ENCODE measurements at regions not wholly inside any gene's neighbourhood (a gene's known extent, or its start where the extent isn't known, plus 50 kb on each side); places are given as distances from the start of the nearest gene placed in this dataset.

DNA sequence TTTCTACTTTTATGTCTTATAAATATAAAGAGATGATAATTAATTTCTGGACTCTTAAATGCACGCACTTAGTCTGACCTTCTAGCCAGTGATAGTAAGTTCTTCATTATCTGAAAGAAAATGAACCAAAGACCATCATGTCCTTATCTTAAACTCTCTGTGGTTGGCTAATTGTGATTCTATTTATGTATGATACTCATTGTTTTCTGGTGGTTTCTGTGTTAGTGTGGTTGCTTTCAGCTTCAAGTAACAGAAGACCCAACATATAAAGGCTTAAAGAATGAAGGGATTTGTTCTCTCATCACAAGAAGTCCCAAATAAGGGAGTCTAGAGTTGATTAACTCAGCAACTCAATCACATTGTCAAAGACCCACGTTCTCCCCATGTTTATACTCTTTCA lies 225.2 kb upstream of the TANK start:
- WGBS, 2 donors: 75 to 76% methylated on average over 2 of the region's 2 CpGs
- no peak overlapping the region for H3K4me3 ChIP-seq (ENCODE audit: low read depth in 1 of 2, low read length in 2 of 2)
- H3K27ac ChIP-seq (ENCODE audit: low read depth in 2 of 2, low read length in 1 of 2): no peak overlapping the region
- no peaks in the 10 kb centered on the region for H3K9me3 ChIP-seq (ENCODE audit: control insufficient read depth in 2 of 2, insufficient read depth in 1 of 2, low read depth in 1 of 2, low read length in 1 of 2)
- H3K4me1 ChIP-seq (ENCODE audit: control insufficient read depth in 2 of 2, insufficient read depth in 2 of 2, low read length in 1 of 2): no peaks in the 10 kb centered on the region
- H3K36me3 ChIP-seq (ENCODE audit: control insufficient read depth in 2 of 2, insufficient read depth in 2 of 2, low read length in 1 of 2): no peaks in the 10 kb centered on the region
- no peaks in the 10 kb centered on the region for H3K27me3 ChIP-seq (ENCODE audit: control insufficient read depth in 1 of 2, insufficient read depth in 2 of 2, low read length in 2 of 2)

DNA sequence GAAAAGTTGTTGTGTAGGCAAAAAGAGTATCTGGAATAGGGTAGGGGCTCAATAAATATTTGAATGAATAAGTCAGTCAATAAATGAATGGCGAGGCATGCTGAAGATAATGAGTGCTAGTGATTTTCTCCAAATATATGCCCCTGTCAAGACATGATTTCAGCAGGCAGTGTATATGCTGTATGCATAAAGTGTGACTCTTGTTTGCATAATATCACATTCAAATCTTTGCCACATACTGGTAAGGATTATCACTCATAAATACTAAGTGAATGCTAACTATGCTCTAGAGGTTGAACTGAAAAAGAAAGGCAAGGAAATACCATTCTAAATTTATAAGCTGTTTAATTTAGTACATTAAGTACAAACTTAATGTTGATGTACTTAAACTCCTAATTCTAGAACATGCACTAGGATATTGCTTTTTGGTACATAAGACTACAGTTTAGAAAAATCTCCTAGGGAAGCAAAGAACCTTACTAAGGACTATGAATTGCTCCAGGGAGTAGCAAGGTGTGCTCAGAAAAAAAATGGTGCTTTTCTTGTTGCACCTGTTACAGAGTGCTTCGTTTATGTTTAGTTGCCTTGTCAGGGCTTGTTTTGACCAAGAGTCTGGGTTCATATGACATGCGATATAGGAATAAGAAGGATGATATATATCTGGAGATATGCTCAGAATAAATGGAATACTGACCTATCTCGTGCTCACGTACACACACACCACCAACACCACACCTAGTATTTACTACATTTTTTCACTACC lies 224.0 kb upstream of the TANK start:
- WGBS, 2 donors: 70 to 73% methylated on average over 5 of the region's 5 CpGs
- Histone ChIP-seq H3K4me3 (ENCODE audit: low read depth in 1 of 2, low read length in 2 of 2) (no peak overlapping the region), H3K4me1 (ENCODE audit: control insufficient read depth in 2 of 2, insufficient read depth in 2 of 2, low read length in 1 of 2) (no peaks in the 10 kb centered on the region), H3K9me3 (ENCODE audit: control insufficient read depth in 2 of 2, insufficient read depth in 1 of 2, low read depth in 1 of 2, low read length in 1 of 2) (no peaks in the 10 kb centered on the region), H3K27ac (ENCODE audit: low read depth in 2 of 2, low read length in 1 of 2) (peak overlapping the region in 1 of 2 donors; percentile 14), H3K27me3 (ENCODE audit: control insufficient read depth in 1 of 2, insufficient read depth in 2 of 2, low read length in 2 of 2) (no peaks in the 10 kb centered on the region), H3K36me3 (ENCODE audit: control insufficient read depth in 2 of 2, insufficient read depth in 2 of 2, low read length in 1 of 2) (no peaks in the 10 kb centered on the region)

DNA sequence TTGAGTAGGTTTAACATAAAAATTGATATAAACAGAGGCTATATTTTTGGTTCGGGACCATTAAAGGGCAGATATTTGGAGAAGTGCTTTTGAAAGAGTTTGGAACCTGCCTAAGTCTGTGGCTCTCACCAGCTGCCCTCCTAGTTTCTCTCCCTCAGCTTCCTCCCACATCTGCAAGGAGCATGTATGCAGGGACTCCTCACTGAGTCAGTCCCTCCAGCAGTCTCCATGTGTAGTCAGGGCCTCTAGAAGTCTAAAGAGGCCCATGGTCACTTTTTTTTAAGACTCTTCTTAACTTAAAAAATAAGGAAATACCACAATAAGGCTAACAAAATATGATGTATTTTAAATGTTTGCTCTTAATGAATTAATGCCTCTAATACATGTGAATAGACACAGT lies 220.0 kb upstream of the TANK start:
- Histone ChIP-seq H3K4me1 (ENCODE audit: control insufficient read depth in 2 of 2, insufficient read depth in 2 of 2, low read length in 1 of 2) (no peaks in the 10 kb centered on the region), H3K4me3 (ENCODE audit: low read depth in 1 of 2, low read length in 2 of 2) (no peak overlapping the region), H3K9me3 (ENCODE audit: control insufficient read depth in 2 of 2, insufficient read depth in 1 of 2, low read depth in 1 of 2, low read length in 1 of 2) (no peaks in the 10 kb centered on the region), H3K27me3 (ENCODE audit: control insufficient read depth in 1 of 2, insufficient read depth in 2 of 2, low read length in 2 of 2) (no peaks in the 10 kb centered on the region), H3K27ac (ENCODE audit: low read depth in 2 of 2, low read length in 1 of 2) (no peak overlapping the region), H3K36me3 (ENCODE audit: control insufficient read depth in 2 of 2, insufficient read depth in 2 of 2, low read length in 1 of 2) (no peaks in the 10 kb centered on the region)
- 86 to 96% methylated on average over 1 of the region's 1 CpG for WGBS, 2 donors

DNA sequence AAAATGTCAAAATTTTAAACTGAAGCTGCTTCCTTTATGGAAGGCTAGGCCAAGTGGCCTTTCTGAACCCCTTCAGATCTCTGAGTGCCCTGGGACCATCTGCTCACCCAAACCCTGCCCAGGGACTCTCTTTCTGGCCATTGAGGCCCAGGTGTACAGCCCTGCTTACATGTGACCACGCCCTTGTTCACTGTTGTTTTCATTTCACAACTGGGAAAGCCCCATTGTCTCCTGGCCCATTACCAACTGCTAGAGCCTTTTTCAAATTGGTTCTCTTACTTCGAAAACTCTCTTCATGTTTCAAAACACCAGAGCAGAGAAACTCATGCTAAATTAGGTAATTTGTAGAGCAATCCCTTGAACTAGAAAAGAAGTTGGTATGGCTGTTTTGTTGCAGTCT lies 219.5 kb upstream of the TANK start:
- WGBS, 2 donors: 29 to 34% methylated on average over 2 of the region's 2 CpGs
- no peaks in the 10 kb centered on the region for H3K36me3 ChIP-seq (ENCODE audit: control insufficient read depth in 2 of 2, insufficient read depth in 2 of 2, low read length in 1 of 2)
- H3K4me3 ChIP-seq (ENCODE audit: low read depth in 1 of 2, low read length in 2 of 2): no peak overlapping the region
- H3K9me3 ChIP-seq (ENCODE audit: control insufficient read depth in 2 of 2, insufficient read depth in 1 of 2, low read depth in 1 of 2, low read length in 1 of 2): no peaks in the 10 kb centered on the region
- H3K27ac ChIP-seq (ENCODE audit: low read depth in 2 of 2, low read length in 1 of 2): no peak overlapping the region
- H3K4me1 ChIP-seq (ENCODE audit: control insufficient read depth in 2 of 2, insufficient read depth in 2 of 2, low read length in 1 of 2): no peaks in the 10 kb centered on the region
- H3K27me3 ChIP-seq (ENCODE audit: control insufficient read depth in 1 of 2, insufficient read depth in 2 of 2, low read length in 2 of 2): no peaks in the 10 kb centered on the region

DNA sequence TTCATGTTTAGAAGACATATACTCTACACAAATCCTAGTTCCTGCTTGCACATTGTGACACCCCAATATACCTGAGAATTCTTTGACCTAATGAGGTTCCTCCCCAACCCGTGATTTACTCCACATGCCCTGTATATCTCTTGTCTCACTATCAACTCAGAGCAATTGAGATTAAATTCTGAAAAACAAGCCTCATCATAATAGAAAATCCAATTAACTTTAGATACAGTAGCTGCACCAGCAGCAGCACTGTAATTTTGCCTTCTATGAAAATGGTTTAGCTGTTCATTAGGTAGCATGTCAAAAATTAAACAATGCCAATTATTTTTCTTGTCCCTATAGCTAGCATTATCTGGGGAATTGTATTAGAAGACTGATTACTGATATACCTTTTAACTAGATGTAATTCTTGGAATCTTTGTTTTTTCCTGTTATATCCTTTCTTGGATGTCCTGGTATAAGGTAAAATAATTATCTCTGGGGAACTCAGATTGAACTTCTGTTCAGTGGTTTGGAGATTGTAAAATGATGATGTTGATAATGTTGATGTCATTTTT lies 218.9 kb upstream of the TANK start:
- Histone ChIP-seq H3K27me3 (ENCODE audit: control insufficient read depth in 1 of 2, insufficient read depth in 2 of 2, low read length in 2 of 2) (no peaks in the 10 kb centered on the region), H3K9me3 (ENCODE audit: control insufficient read depth in 2 of 2, insufficient read depth in 1 of 2, low read depth in 1 of 2, low read length in 1 of 2) (no peaks in the 10 kb centered on the region), H3K4me1 (ENCODE audit: control insufficient read depth in 2 of 2, insufficient read depth in 2 of 2, low read length in 1 of 2) (no peaks in the 10 kb centered on the region), H3K27ac (ENCODE audit: low read depth in 2 of 2, low read length in 1 of 2) (no peak overlapping the region), H3K36me3 (ENCODE audit: control insufficient read depth in 2 of 2, insufficient read depth in 2 of 2, low read length in 1 of 2) (no peaks in the 10 kb centered on the region), H3K4me3 (ENCODE audit: low read depth in 1 of 2, low read length in 2 of 2) (no peak overlapping the region)
- 55 to 59% methylated on average over 1 of the region's 1 CpG for WGBS, 2 donors

DNA sequence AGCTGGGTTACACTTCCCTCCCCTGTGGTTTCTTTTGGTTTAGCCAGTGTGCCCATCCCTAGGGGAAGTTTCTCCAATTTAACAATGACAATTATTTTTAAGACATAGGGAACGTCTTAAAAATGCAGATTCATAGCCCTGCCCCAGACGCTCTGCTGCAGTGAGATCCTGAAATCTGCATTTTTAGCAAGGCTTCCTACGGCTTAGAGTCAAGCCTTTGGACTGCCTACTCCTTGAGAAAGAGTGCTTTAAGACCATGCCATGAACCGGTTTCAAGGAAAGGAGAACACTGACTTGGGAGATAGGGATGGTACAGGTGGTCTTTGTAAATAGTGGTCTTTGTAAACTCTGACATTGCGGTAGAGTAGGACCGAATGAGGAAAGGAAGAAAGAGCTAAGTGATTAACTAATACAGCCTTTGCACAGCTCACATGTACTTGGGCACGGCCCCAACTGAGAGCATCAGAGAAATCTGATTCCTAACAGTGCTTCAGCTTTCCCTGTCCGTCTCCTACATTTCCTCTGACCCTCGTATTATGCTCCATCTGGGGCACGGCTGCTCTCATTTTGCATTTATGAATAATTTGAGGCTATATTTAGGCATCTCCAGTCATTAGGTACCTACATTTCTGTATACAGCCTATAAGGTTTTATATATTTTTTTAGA lies 217.6 kb upstream of the TANK start:
- Histone ChIP-seq H3K27ac (ENCODE audit: low read depth in 2 of 2, low read length in 1 of 2) (no peak overlapping the region), H3K36me3 (ENCODE audit: control insufficient read depth in 2 of 2, insufficient read depth in 2 of 2, low read length in 1 of 2) (no peaks in the 10 kb centered on the region), H3K9me3 (ENCODE audit: control insufficient read depth in 2 of 2, insufficient read depth in 1 of 2, low read depth in 1 of 2, low read length in 1 of 2) (no peaks in the 10 kb centered on the region), H3K4me1 (ENCODE audit: control insufficient read depth in 2 of 2, insufficient read depth in 2 of 2, low read length in 1 of 2) (no peaks in the 10 kb centered on the region), H3K4me3 (ENCODE audit: low read depth in 1 of 2, low read length in 2 of 2) (no peak overlapping the region), H3K27me3 (ENCODE audit: control insufficient read depth in 1 of 2, insufficient read depth in 2 of 2, low read length in 2 of 2) (no peaks in the 10 kb centered on the region)
- 83 to 88% methylated on average over 10 of the region's 10 CpGs for WGBS, 2 donors

DNA sequence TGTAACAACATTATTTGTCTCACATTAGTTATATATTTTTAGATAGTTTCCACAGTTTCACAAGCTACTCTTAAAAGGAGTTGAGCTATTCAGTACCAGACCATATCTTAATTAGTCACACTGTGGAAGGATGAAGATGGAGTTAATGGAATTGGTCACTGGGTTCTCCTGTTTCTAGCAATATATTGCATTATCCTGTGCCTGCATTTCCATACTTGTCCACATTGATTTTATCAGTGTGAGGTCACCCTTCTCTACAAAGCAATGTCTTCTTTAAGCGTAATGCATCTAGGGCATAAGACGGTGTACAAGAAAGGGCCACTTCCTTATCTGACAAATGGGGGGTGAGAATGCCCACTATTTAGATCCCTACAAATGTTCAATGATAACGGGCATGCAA lies 216.8 kb upstream of the TANK start:
- H3K9me3 ChIP-seq (ENCODE audit: control insufficient read depth in 2 of 2, insufficient read depth in 1 of 2, low read depth in 1 of 2, low read length in 1 of 2): no peaks in the 10 kb centered on the region
- no peaks in the 10 kb centered on the region for H3K4me1 ChIP-seq (ENCODE audit: control insufficient read depth in 2 of 2, insufficient read depth in 2 of 2, low read length in 1 of 2)
- no peaks in the 10 kb centered on the region for H3K36me3 ChIP-seq (ENCODE audit: control insufficient read depth in 2 of 2, insufficient read depth in 2 of 2, low read length in 1 of 2)
- WGBS, 2 donors: 91 to 97% methylated on average over 3 of the region's 3 CpGs
- H3K27ac ChIP-seq (ENCODE audit: low read depth in 2 of 2, low read length in 1 of 2): no peak overlapping the region
- H3K4me3 ChIP-seq (ENCODE audit: low read depth in 1 of 2, low read length in 2 of 2): no peak overlapping the region
- no peaks in the 10 kb centered on the region for H3K27me3 ChIP-seq (ENCODE audit: control insufficient read depth in 1 of 2, insufficient read depth in 2 of 2, low read length in 2 of 2)

DNA sequence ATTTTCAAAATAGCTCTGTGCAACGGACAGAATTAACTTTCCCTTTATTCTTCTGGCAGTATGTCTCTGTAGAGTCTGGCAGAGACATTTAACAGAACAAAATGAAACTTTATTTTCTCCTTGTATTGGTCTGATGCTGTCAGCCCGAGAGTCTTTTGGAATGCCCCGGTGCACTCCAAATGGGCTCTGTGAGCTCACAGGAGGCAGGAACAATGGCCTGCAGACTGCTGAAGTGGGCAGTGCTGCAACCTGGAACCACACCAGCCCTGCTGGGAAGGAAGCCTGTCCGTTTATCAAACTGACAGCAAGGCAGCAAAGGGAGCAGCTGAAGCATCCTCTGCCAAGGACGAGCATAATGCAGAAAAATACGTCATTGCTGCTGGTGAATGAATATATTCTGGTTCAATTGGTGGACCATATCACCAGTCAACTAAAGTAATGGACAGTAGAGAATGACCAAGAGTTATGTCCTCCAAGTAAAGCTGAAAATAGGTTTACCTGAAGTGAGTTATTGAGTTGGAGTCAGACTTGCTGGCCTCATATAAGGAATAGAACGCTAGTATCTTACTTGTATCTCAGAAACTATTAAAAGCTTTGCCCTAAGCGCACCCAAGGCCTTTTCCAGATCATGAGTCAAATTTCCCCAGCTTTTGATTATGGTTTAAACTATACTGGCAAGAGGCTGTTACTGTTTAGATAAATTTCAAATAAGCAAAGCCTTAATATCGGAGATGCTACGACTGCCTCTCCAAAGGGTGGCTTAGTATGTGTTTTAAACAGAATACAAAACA lies 207.6 kb upstream of the TANK start:
- H3K9me3 ChIP-seq (ENCODE audit: control insufficient read depth in 2 of 2, insufficient read depth in 1 of 2, low read depth in 1 of 2, low read length in 1 of 2): no peaks in the 10 kb centered on the region
- no peaks in the 10 kb centered on the region for H3K36me3 ChIP-seq (ENCODE audit: control insufficient read depth in 2 of 2, insufficient read depth in 2 of 2, low read length in 1 of 2)
- peak overlapping the region in 1 of 2 donors; percentile 15 for H3K27ac ChIP-seq (ENCODE audit: low read depth in 2 of 2, low read length in 1 of 2)
- H3K4me3 ChIP-seq (ENCODE audit: low read depth in 1 of 2, low read length in 2 of 2): no peak overlapping the region
- H3K27me3 ChIP-seq (ENCODE audit: control insufficient read depth in 1 of 2, insufficient read depth in 2 of 2, low read length in 2 of 2): no peaks in the 10 kb centered on the region
- WGBS, 2 donors: 38 to 56% methylated on average over 10 of the region's 10 CpGs
- H3K4me1 ChIP-seq (ENCODE audit: control insufficient read depth in 2 of 2, insufficient read depth in 2 of 2, low read length in 1 of 2): peaks cover 0 to 2% of the 10 kb centered on the region in 2 donors

DNA sequence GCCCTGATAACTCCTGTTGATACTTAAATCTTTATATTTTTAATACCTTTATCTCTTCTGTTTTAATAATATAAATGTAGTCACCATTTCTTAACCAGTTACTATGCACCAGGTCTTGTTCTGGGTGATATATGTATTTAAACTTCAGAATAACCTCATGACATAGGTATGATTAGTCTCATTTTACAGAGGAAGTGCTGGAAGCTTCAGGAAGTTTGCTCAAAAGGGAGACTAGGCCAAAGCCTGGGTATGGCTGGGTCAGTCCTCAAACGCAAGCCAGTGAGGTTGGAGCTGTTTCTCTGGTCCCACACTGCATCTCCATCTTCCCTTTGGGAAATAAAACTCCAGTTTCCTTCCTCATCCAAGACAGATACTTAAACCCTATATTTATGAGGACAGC lies 204.7 kb upstream of the TANK start:
- Histone ChIP-seq H3K27me3 (ENCODE audit: control insufficient read depth in 1 of 2, insufficient read depth in 2 of 2, low read length in 2 of 2) (no peaks in the 10 kb centered on the region), H3K9me3 (ENCODE audit: control insufficient read depth in 2 of 2, insufficient read depth in 1 of 2, low read depth in 1 of 2, low read length in 1 of 2) (no peaks in the 10 kb centered on the region), H3K4me3 (ENCODE audit: low read depth in 1 of 2, low read length in 2 of 2) (no peak overlapping the region), H3K36me3 (ENCODE audit: control insufficient read depth in 2 of 2, insufficient read depth in 2 of 2, low read length in 1 of 2) (no peaks in the 10 kb centered on the region), H3K27ac (ENCODE audit: low read depth in 2 of 2, low read length in 1 of 2) (no peak overlapping the region), H3K4me1 (ENCODE audit: control insufficient read depth in 2 of 2, insufficient read depth in 2 of 2, low read length in 1 of 2) (peaks cover 0 to 2% of the 10 kb centered on the region in 2 donors)
- 67 to 78% methylated on average over 1 of the region's 1 CpG for WGBS, 2 donors

Data from esophagus (tissue), 2 donors.